CD4-positive, alpha-beta T cell treated with Interleukin-4 for 4 hours (primary cell): ENCODE measurements at regions not wholly inside any gene's neighbourhood (a gene's known extent, or its start where the extent isn't known, plus 50 kb on each side); places are given as distances from the start of the nearest gene placed in this dataset.

Source experiments
- DNase-seq: peaks from one replicate; pipeline ENCODE4 v3.0.0-alpha.2; 2020

DNA sequence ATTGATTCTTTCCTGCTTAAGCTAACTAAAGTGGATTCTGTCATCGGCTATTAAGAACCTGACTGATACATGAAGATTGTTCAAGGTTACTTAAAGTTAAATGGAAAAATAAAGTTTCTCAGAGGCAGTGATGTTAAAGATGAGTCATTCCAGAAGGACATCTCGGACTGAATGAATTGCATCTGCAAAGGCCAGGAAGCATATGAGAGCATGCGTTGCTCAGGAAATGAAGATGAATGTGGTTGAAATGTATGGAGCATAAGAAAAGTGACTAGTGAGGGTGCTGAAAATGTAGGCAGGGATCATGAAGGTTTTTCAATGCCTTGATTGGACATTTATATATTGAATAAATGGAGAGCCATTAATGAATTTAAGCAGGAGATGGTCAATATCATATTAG is 133.9 kb upstream of the GHITM start:
- DNase-seq: no peak

DNA sequence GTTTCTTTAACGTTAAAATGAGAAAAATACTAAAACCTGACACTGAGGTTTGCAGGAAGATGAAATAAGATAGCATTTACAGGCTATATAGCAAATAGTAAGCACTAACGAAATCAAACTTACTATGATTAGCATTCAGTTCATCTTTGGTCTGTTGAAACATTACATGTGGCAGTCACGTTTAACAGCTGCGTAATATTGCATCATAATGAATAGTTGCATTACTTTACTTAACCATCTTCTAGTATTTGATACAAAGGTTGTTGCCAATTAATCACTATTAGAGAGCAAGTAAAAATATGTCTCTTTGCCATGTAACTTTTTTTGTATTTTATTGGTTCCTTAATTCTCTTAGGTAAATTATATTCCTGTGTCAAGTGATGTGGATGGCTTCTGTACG is 131.8 kb upstream of the GHITM start:
- DNase-seq: no peak

DNA sequence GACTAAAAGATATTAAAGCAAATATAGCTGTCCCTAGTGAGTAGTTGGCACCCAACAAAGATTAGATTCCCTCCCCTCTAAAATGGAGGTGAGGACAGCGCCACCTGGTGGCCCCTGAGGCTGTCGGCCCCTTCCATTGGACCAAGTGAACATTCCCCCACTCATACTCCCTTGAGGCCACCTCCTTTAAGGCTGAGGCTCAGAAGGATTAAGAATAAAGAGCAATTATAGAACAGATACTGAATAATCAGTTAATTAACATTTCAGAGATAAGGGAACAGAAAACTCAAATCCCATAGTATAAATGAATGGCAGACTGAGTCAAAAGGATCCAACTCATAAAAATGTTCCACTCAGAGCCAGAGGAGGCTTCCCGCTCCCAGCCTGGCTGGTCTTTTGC is 130.4 kb upstream of the GHITM start:
- DNase-seq: peak; percentile 4

DNA sequence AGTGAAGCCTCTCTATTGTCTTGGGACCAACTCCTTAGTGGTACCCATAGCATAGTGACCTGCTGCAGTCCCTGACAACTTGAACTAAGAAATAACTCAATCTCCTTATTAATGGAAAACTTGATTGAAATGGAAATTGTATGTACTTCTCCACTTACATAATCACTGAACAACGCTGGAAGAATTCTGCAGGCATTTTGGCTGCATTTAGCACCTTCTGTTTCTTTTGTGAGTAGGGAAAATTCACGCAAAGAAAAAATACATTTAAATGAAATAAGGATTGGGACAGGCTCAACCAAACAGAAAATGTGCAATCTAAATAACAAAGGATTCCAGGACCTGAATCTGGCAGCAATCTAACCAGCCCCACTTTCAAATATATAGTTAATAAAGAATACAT is 126.9 kb upstream of the GHITM start:
- DNase-seq: no peak

DNA sequence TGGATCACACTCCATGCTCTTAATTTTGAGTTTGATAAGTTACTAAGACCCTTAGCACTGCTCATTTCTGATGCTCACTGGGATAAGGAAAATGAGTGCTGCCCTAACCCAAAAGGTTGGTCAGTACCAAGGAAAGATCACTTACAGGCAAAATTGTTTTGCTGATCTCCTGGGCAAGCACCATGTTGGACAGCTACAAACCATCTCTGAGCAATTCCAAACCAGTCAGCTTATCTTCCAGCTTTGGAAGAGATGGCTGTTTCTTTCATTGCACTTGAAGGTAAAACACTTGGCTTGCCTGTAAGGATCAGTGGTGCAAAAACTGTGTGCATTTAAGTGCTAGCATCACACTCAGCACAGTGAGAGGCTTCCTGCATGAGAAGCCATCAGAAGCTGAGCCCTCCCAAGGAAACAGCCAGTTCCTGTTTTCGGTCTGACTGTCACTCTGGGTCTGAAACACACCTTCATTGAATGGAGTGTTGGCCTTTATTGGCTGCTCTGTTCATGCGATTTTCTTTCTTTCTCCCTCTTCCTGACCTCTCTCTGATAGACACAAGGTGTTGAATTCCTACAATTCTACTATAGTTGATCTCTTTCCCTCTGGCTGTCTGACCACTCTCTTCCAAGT is 126.4 kb upstream of the GHITM start:
- DNase-seq: no peak

DNA sequence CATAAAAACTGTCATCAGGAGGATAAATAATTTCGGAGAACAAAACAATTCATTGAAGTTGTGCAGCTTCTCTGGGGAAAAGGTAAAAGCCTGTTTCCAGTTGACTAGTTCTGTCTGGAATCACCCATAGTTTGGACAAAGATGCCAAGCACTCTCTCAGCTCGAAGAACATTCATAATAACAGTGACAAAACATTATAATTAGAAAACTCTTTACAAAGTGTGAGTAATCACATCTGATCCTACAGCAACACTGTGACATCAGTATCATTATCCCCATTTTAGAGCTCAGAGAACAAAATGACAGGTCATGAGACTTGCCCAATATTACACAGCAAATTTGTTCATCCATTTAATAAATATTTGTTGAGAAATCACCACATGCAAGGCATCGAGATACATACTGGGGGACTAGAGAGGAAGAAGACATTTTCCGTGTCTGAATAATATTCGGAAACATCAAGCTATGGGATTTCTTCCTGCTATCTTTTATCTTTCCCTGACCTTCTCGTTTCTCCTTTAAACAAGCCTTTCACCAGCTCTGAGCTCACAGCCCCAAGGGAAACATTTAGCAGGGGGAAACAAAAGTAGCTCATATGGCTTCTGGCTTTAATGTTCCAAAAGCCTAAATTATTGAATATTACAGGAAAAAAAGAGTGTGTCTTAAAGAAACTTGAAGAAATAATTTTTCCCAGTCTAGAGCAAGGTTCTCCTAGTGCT is 123.3 kb upstream of the GHITM start:
- DNase-seq: no peak

DNA sequence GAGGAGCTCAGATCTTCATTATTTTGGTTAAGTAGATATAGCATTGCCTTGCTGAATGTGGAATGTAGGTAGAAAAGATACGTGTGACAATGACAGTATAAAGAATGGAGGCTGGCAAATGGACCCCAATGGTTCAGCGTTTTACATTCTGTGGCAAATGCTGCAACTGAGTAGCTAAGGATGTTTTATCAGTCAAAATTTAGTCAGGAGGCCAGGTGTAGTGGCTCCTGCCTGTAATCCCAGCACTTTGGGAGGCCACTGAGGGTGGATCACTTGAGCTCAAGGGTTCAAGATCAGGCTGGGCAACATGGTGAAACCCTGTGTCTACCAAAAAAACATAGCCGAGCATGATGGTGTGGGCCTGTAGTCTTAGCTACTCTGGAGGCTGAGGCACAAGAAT is 120.5 kb upstream of the GHITM start:
- DNase-seq: no peak

DNA sequence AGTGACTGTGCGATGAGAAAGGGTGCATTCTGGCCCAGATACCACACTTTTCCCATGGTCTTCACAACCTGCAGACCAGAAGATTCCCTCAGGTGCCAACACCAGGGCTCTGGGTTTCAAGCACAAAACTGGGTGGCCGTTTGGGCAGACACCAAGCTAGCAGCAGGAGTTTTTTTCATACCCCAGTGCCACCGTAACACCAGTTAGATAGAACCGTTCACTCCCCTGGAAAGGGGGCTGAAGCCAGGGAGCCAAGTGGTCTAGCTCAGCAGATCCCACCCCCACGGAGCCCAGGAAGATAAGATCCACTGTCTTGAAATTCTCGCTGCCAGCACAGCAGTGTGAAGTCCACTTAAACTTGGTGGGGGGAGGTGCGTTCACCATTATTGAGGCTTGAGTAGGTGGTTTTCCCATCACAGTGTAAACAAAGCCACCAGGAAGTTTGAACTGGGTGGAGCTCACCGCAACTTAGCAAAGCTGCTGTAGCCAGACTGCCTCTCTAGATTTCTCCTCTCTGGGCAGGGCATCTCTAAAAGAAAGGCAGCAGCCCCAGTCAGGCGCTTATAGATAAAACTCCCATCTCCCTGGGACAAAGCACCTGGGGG is 119.4 kb upstream of the GHITM start:
- peak; percentile 5 for DNase-seq

DNA sequence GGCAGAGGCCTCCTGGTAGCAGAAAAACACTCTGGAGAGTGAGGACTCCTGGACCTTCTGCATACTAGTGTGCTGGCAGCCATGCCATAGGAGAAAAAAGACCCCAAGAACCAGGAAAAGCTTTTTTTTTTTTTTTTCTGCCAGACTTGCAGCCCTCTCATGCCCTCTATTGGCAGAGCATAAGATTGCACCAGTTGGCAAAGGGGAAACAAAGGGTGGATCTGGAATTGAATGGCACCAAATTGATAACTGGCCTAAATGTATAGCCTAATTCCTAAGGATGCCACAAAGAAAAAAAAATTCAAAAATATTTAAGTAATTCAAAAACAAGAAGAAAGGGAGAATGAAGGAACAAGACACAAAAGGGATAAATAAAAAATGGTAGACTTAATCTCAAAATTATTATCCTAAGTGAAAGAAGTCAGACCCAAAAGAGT is 112.5 kb upstream of the GHITM start:
- peak; percentile 6 for DNase-seq

DNA sequence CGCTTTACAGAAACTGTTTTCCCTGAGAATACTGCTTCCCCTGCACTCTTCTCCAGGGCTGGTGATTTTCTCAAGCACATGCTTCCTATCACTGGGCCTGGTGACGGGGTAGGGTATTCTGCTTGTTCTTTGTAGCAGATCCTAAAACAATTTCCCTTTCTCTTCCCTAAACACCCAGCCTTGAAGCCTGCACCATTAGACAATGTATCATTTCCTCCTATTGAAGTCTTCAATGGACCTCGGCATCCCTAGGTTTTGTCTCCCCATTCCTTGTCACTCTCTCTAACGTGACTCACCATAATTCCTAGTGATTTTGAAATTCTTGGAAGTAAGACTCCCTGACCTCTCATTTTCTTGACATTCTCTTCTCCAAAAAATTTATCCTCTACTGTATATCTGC is 109.5 kb upstream of the GHITM start:
- no peak for DNase-seq

DNA sequence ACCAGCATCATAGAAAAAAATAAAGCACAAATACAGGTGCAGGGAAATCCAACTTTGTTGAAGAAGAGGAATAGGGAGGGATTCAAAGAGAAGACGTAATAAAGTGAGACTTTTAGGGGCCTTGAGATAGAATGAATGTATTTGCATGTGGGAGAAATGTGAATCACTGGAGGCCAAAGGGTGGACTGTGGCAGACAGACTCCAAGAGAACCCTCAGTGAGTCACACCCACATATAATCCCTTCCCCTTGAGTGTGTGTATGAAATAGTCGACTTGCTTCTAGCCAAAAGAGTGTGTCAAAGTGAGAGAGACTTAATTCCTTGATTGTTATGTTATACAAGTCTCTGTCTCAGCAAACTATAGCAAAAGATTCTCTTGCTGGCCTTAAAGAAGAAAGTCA is 101.3 kb upstream of the GHITM start:
- no peak for DNase-seq

DNA sequence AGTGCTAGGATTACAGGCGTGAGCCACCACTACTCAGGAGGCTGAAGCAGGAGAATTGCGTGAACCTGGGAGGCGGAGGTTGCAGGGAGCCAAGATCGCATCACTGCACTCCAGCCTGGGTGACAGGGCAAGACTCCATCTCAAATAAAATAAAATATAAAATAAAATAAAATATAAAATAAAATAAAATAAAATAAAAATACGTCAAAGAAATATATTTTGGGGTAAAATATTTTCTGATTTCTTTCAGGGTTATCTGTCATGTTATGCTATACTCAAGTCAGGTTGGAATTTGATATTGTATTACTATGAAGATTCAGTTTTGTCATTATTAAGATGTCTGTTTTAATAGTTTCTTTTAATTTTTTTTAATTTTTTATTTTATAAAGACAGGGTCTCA is 99.4 kb upstream of the GHITM start:
- DNase-seq: no peak

DNA sequence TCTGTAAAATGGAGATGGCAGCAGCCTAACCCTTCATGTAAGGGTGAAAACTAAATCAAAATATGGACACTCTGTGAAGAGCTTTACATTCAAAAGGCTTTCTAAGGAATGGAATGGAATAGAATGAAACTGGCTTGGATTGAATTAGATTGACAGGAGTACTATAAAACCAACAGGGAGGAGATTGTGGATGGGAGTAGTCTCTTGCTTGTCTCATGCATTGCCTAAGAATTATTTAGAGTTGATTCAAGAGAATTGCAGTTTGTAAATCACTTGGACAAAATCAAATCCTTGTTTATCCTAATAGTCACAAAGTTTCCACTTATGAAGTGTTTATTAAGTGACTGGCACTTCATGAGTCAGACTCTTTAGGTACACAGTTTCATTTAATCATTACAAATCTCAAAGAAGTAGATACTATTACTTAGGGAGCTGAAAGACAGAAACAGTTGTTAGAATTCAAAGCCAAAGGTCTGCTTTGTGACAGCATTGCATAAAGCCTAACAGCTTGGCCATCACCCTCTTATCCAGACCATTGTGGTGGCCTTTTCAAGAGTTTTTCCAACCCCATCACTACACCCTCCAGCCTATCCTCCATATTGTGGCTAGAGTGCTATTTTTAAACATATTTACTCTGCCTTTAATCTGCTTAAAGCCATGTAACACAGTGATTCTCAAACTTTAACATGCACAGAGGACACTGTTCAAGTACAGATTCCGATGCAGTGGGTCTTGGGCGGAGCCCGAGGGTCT is 91.9 kb upstream of the GHITM start:
- no peak for DNase-seq

DNA sequence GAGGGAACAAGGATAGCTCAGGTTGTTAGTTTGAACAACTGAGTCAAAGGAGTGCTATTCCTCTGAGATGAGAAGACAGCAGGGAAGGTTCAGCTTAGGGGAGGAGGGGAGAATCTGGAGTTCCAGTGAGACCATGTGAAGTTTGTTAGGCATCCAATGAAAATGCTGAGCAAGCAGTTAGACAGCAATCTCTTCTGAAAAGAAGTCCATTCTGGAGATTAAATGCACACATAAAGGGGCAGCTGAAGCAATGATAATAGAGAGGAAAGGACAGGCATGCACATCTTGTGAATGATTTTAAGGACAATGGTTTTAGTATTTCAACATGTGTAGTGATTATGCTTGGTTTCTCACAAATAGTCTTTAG is 89.7 kb upstream of the GHITM start:
- DNase-seq: no peak

DNA sequence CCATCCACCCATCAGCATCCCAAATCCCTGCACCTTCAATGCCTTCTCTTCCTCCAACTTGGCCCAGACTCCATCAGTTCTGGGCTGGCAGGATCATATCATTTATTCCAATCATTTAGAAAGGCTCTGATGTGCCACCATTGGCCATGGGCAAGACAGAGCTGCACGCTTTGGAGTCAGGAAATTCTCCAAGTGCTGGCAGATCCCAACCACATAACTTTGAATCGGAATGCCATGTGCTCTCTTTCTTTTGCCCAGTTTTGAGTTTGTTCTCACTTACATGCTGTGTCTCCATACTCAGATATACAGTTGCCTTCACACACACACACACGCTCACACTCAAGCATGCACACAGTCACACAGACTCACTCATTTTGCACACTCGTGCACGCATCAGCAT is 85.7 kb upstream of the GHITM start:
- no peak for DNase-seq

DNA sequence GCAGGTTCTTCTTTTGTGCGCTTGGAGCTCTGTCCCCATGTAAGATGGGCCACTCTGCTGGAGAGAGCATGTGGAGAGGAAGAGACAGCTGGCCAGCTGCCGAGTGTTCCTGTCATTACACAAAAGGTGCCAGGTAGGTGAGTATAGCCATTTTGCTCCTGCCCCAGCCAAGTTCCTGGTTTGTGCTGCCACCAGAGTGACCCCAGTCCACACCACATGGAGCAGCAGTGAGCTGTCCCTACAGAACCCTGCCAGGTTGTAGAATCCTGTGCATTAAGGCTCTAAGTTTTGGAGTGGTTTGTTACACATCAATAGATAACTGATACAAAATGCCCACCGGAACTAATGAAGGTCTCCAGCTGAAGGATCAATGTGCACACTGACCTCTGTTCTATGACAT is 84.6 kb upstream of the GHITM start:
- no peak for DNase-seq

DNA sequence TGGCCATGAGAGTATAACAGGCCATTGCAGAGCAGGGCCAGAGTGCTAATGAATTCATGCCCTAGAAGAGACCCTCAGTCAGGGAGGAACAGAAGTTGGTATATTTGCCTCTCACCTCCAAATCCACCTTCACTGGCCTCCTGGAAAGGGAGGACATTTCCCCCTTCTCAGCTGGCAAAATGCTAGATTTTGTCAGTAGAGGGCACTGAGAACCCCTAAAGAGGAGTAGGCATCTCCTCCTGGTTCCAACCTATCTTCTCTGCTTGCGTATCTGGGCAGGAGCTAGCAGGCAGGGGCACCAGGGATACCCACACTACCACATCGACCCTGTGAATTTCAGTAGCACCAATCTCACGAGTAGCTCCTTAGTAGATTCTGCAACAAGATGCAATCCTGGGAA is 79.8 kb upstream of the GHITM start:
- no peak for DNase-seq

DNA sequence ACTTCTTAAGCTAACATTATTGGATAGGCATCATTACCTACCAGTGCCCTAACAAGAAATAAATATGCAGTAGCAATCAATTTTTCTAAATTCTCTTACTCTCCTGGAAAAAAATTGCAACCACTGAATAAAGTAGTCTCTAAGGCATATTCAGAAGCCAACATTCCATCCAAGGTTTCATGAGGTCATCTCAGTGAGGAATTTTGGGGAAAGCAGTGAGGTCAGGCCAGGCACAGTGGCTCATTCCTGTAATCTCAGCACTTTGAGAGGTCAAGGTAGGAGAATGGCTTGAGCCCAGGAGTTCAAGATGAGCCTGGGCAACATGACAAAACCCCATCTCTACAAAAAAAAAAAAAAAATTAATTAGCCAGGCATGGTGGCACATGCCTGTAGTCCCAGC is 75.9 kb upstream of the GHITM start:
- no peak for DNase-seq

DNA sequence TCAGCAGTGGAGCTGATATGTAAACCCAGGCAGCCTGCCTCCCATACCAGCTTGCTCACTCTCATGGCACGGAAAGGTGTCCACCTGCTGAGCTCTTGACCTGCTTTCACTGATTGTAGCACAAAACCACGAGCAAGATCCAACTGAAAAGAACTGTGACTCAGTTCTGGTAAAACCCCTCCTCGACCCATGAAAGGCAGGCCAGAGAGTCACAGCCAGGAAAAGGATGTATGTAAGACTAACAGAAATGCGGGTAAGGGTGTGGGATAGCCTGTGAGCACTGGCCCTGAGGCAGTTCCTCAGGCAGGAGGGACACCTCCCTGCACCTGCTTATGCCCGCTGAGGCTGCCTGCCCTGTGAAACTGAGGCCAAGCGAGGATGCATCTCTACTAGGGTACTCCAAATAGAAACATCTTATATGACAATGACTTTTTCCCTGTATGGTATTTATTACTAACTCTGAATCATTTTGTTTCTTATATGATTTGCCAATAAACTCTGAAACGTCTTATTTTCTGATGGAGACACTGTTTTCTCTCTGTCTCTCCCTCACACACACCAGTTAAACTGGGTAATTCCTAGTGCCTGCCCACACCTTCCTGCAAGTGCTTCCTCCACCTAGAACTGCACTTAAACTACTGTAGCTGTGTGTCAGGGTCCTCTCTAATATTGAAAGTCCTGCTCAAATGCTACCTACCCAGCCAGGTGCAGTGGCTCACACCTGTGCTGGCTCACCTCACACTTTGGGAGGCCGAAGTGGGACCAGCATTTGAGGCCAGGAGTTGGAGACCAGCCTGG is 73.3 kb upstream of the GHITM start:
- no peak for DNase-seq

DNA sequence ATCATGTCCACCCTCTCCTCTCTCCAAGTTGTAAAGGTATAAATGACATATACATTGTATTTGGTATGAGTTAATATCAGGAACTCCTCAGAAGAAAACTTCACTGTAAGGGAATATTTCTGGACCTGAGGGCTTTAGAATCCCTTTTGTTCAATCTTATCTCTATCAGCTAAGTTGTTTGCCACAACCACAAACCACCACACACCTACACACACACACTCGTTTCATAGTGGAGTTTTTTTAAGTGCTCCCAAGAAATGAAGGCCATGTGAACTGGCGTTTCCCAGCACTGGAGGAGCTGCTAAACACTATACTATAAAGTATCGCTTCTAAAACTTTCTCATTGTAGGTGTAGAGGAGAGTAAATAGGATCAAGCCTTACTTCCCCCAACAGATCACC is 64.8 kb upstream of the GHITM start:
- no peak for DNase-seq

DNA sequence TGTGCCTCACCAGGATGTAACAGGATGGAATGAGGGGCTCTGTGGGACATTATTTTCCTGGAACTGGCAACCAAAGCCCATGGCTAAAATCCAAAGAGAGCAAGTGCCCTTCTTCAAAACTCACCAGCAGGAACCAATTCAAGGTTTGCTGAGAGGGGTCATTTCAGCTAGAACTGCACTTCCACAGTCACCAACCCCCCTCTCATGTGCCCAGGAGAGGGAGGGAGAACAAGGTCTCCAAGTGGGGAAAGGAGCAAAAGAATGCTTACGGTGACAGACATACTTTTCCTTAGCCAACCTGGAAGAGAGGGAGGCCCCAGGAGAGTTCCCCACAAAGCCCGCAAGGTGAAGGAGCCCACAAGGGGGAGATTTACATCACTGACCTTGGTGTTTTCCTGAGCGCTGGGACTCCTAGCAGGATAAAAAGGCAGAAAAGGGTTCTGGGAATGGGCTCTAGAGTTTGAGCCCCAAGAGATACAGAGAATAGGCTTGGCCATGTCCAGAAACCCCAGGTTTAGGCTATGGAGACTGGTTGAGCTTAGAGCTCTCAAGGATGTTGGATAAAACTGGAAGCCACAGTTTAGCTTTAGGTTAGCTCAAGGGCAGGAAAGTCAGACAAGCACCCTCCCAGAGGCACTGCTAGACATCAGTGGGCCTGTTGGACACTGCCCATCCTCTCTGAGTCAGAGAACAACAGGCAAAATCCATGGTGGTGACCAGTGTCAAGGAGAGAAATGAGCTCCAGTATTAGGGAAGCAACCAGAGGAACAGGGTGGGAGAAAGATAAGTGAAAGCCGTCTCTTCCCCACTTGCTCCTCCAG is 63.9 kb upstream of the GHITM start:
- DNase-seq: no peak

DNA sequence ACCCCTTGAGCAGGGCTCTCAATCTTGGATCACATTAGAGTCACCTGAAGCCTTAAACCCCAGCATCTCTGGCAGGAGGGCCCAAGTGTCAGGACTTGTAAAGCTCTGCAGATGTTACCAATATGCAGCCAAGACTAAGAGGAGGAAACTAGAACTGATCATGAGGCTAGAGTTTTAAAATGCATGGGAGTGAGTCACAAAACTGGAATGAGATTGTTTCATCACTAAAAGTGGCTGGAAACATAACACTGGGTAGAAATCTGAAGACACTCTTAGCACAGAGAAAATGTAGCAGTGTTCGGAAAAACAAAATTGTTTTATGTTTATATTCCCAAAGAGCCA is 63.3 kb upstream of the GHITM start:
- DNase-seq: no peak
